ENCODE measurements at regions not wholly inside any gene's neighbourhood (a gene's known extent, or its start where the extent isn't known, plus 50 kb on each side); places are given as distances from the start of the nearest gene placed in this dataset.

GRCh38 chr13:106291006-106291405 lies 244.5 kb downstream of the EFNB2 start:
- peaks cover 0 to 5% of the 10 kb centered on the region in 2 donors for H3K27me3 Mint-ChIP-seq

GRCh38 chr13:106287351-106287750 lies 248.1 kb downstream of the EFNB2 start:
- Mint-ChIP-seq H3K27me3 (peaks cover 0 to 5% of the 10 kb centered on the region in 2 donors), H3K4me1 (ENCODE audit: low read depth in 2 of 2) (no peaks in the 10 kb centered on the region), H3K4me3 (no peak overlapping the region), H3K36me3 (no peaks in the 10 kb centered on the region), H3K9me3 (peaks cover 7% of the 10 kb centered on the region), H3K27ac (no peak overlapping the region)
- ATAC-seq (no peak), DNase-seq (ENCODE audit: low spot score) (no peak)

More at GRCh38 chr13:106291006-106291405, 244.5 kb downstream of the EFNB2 start:
- Mint-ChIP-seq H3K36me3 (no peaks in the 10 kb centered on the region), H3K9me3 (peaks cover 4% of the 10 kb centered on the region), H3K4me3 (no peak overlapping the region), H3K4me1 (ENCODE audit: low read depth in 2 of 2) (no peaks in the 10 kb centered on the region), H3K27ac (no peak overlapping the region)
- DNase-seq (ENCODE audit: low spot score): no peak
- no peak for ATAC-seq

- no peak overlapping the region for H3K4me3 Mint-ChIP-seq
- ATAC-seq (no peak), DNase-seq (ENCODE audit: low spot score) (no peak)
- no peaks in the 10 kb centered on the region for H3K36me3 Mint-ChIP-seq
- H3K27me3 Mint-ChIP-seq: peaks cover 0 to 5% of the 10 kb centered on the region in 2 donors
- H3K4me1 Mint-ChIP-seq (ENCODE audit: low read depth in 2 of 2): no peaks in the 10 kb centered on the region
- H3K9me3 Mint-ChIP-seq: peaks cover 7% of the 10 kb centered on the region
- no peak overlapping the region for H3K27ac Mint-ChIP-seq
Observed at GRCh38 chr13:106286811-106287210, 248.7 kb downstream of the EFNB2 start.

- Mint-ChIP-seq H3K4me1 (ENCODE audit: low read depth in 2 of 2) (no peaks in the 10 kb centered on the region), H3K36me3 (no peaks in the 10 kb centered on the region), H3K4me3 (no peak overlapping the region), H3K27me3 (no peaks in the 10 kb centered on the region), H3K27ac (no peak overlapping the region), H3K9me3 (peaks cover 5% of the 10 kb centered on the region)
- DNase-seq (ENCODE audit: low spot score): no peak
- ATAC-seq: no peak
Observed at GRCh38 chr13:106284358-106284757, 251.1 kb downstream of the EFNB2 start.

- DNase-seq (ENCODE audit: low spot score) (no peak), ATAC-seq (no peak)
- H3K4me1 Mint-ChIP-seq (ENCODE audit: low read depth in 2 of 2): no peaks in the 10 kb centered on the region
Observed at GRCh38 chr13:106281426-106281825, 254.0 kb downstream of the EFNB2 start.

GRCh38 chr13:106277484-106278154 lies 257.8 kb downstream of the EFNB2 start:
- no peak for ATAC-seq
- DNase-seq (ENCODE audit: low spot score): no peak
- Mint-ChIP-seq H3K4me1 (ENCODE audit: low read depth in 2 of 2) (peaks cover 0 to 3% of the 10 kb centered on the region in 2 donors), H3K4me3 (no peak overlapping the region), H3K27me3 (no peaks in the 10 kb centered on the region), H3K27ac (no peak overlapping the region), H3K9me3 (peaks cover under 1% of the 10 kb centered on the region), H3K36me3 (no peaks in the 10 kb centered on the region)

More at GRCh38 chr13:106281426-106281825, 254.0 kb downstream of the EFNB2 start:
- Mint-ChIP-seq H3K27ac (no peak overlapping the region), H3K36me3 (no peaks in the 10 kb centered on the region), H3K27me3 (no peaks in the 10 kb centered on the region), H3K9me3 (peaks cover 3% of the 10 kb centered on the region), H3K4me3 (no peak overlapping the region)

GRCh38 chr13:106276876-106277275 lies 258.6 kb downstream of the EFNB2 start:
- Mint-ChIP-seq H3K27ac (no peak overlapping the region), H3K9me3 (no peaks in the 10 kb centered on the region), H3K27me3 (no peaks in the 10 kb centered on the region), H3K4me3 (no peak overlapping the region), H3K4me1 (ENCODE audit: low read depth in 2 of 2) (peaks cover 0 to 3% of the 10 kb centered on the region in 2 donors), H3K36me3 (no peaks in the 10 kb centered on the region)
- ATAC-seq (no peak), DNase-seq (ENCODE audit: low spot score) (no peak)

- Mint-ChIP-seq H3K4me1 (ENCODE audit: low read depth in 2 of 2) (peaks cover 0 to 3% of the 10 kb centered on the region in 2 donors), H3K27ac (no peak overlapping the region), H3K4me3 (no peak overlapping the region), H3K9me3 (no peaks in the 10 kb centered on the region), H3K27me3 (no peaks in the 10 kb centered on the region), H3K36me3 (no peaks in the 10 kb centered on the region)
- DNase-seq (ENCODE audit: low spot score): no peak
- no peak for ATAC-seq
Observed at GRCh38 chr13:106275446-106276032, 259.9 kb downstream of the EFNB2 start.

GRCh38 chr13:106274551-106275203 lies 260.8 kb downstream of the EFNB2 start:
- H3K4me1 Mint-ChIP-seq (ENCODE audit: low read depth in 2 of 2): peaks cover 0 to 3% of the 10 kb centered on the region in 2 donors
- H3K9me3 Mint-ChIP-seq: no peaks in the 10 kb centered on the region
- ATAC-seq (no peak), DNase-seq (ENCODE audit: low spot score) (no peak)
- no peak overlapping the region for H3K27ac Mint-ChIP-seq
- no peak overlapping the region for H3K4me3 Mint-ChIP-seq
- H3K36me3 Mint-ChIP-seq: no peaks in the 10 kb centered on the region
- no peaks in the 10 kb centered on the region for H3K27me3 Mint-ChIP-seq

- no peaks in the 10 kb centered on the region for H3K36me3 Mint-ChIP-seq
- peaks cover 5% of the 10 kb centered on the region for H3K9me3 Mint-ChIP-seq
- ATAC-seq (no peak), DNase-seq (ENCODE audit: low spot score) (no peak)
- H3K27me3 Mint-ChIP-seq: no peaks in the 10 kb centered on the region
- H3K4me1 Mint-ChIP-seq (ENCODE audit: low read depth in 2 of 2): no peaks in the 10 kb centered on the region
- H3K4me3 Mint-ChIP-seq: no peak overlapping the region
- no peak overlapping the region for H3K27ac Mint-ChIP-seq
Observed at GRCh38 chr13:106263801-106264200, 271.7 kb downstream of the EFNB2 start.

GRCh38 chr13:106262886-106263285 lies 272.6 kb downstream of the EFNB2 start:
- no peaks in the 10 kb centered on the region for H3K36me3 Mint-ChIP-seq
- no peak overlapping the region for H3K4me3 Mint-ChIP-seq
- DNase-seq (ENCODE audit: low spot score) (no peak), ATAC-seq (no peak)
- H3K27me3 Mint-ChIP-seq: no peaks in the 10 kb centered on the region
- H3K27ac Mint-ChIP-seq: no peak overlapping the region
- no peaks in the 10 kb centered on the region for H3K4me1 Mint-ChIP-seq (ENCODE audit: low read depth in 2 of 2)
- H3K9me3 Mint-ChIP-seq: peaks cover 5% of the 10 kb centered on the region

- Mint-ChIP-seq H3K36me3 (no peaks in the 10 kb centered on the region), H3K27me3 (no peaks in the 10 kb centered on the region), H3K27ac (no peak overlapping the region), H3K9me3 (peaks cover 5% of the 10 kb centered on the region), H3K4me3 (no peak overlapping the region), H3K4me1 (ENCODE audit: low read depth in 2 of 2) (no peaks in the 10 kb centered on the region)
- DNase-seq (ENCODE audit: low spot score) (no peak), ATAC-seq (no peak)
Observed at GRCh38 chr13:106261450-106261849, 274.0 kb downstream of the EFNB2 start.

- no peak overlapping the region for H3K4me3 Mint-ChIP-seq
- no peak for DNase-seq (ENCODE audit: low spot score)
- no peaks in the 10 kb centered on the region for H3K4me1 Mint-ChIP-seq (ENCODE audit: low read depth in 2 of 2)
- H3K9me3 Mint-ChIP-seq: peaks cover 5% of the 10 kb centered on the region
- H3K27ac Mint-ChIP-seq: no peak overlapping the region
- no peaks in the 10 kb centered on the region for H3K36me3 Mint-ChIP-seq
- no peaks in the 10 kb centered on the region for H3K27me3 Mint-ChIP-seq
- ATAC-seq: no peak
Observed at GRCh38 chr13:106260352-106260751, 275.1 kb downstream of the EFNB2 start.

- Mint-ChIP-seq H3K36me3 (no peaks in the 10 kb centered on the region), H3K27ac (no peak overlapping the region), H3K9me3 (peaks cover 5% of the 10 kb centered on the region), H3K27me3 (no peaks in the 10 kb centered on the region), H3K4me1 (ENCODE audit: low read depth in 2 of 2) (no peaks in the 10 kb centered on the region), H3K4me3 (no peak overlapping the region)
- no peak for ATAC-seq
- no peak for DNase-seq (ENCODE audit: low spot score)
Observed at GRCh38 chr13:106259928-106260327, 275.5 kb downstream of the EFNB2 start.
